ENCODE measurements at regions not wholly inside any gene's neighbourhood (a gene's known extent, or its start where the extent isn't known, plus 50 kb on each side); places are given as distances from the start of the nearest gene placed in this dataset.
"Not testable (repeated sequence)": the region's sequence is repeated elsewhere in the genome, so short reads cannot be mapped to it uniquely, and the experiment has no call there.

GRCh38 chr3:145177828-145178227 is 983.2 kb downstream of the PLOD2 start:
- no peak for DNase-seq (ENCODE audit: low spot score)

GRCh38 chr3:145182196-145182911 is 978.6 kb downstream of the PLOD2 start:
- DNase-seq (ENCODE audit: low spot score), result no peak

- DNase-seq (ENCODE audit: low spot score), result no peak
These were observed 977.7 kb downstream of the PLOD2 start for GRCh38 chr3:145183261-145183660.

GRCh38 chr3:145188079-145188770 is 972.8 kb downstream of the PLOD2 start:
- DNase-seq (ENCODE audit: low spot score), result no peak

- no peak for DNase-seq (ENCODE audit: low spot score)
These were observed 970.8 kb downstream of the PLOD2 start for GRCh38 chr3:145190138-145190537.

- DNase-seq (ENCODE audit: low spot score), result no peak
These were observed 970.2 kb downstream of the PLOD2 start for GRCh38 chr3:145190761-145191160.

- no peak for DNase-seq (ENCODE audit: low spot score)
These were observed 969.4 kb downstream of the PLOD2 start for GRCh38 chr3:145191543-145191942.

- no peak for DNase-seq (ENCODE audit: low spot score)
These were observed 963.7 kb downstream of the PLOD2 start for GRCh38 chr3:145197051-145197820.

GRCh38 chr3:145197821-145198220 is 963.2 kb downstream of the PLOD2 start:
- no peak for DNase-seq (ENCODE audit: low spot score)

- no peak for DNase-seq (ENCODE audit: low spot score)
These were observed 951.4 kb downstream of the PLOD2 start for GRCh38 chr3:145209561-145209960.

- no peak for DNase-seq (ENCODE audit: low spot score)
These were observed 941.4 kb downstream of the PLOD2 start for GRCh38 chr3:145219355-145220235.

- no peak for DNase-seq (ENCODE audit: low spot score)
These were observed 936.1 kb downstream of the PLOD2 start for GRCh38 chr3:145224886-145225285.

GRCh38 chr3:145243875-145244274 is 917.1 kb downstream of the PLOD2 start:
- DNase-seq (ENCODE audit: low spot score), result no peak

GRCh38 chr3:145244327-145244726 is 916.7 kb downstream of the PLOD2 start:
- no peak for DNase-seq (ENCODE audit: low spot score)

- no peak for DNase-seq (ENCODE audit: low spot score)
These were observed 914.7 kb downstream of the PLOD2 start for GRCh38 chr3:145246291-145246690.

GRCh38 chr3:145248928-145249327 is 912.1 kb downstream of the PLOD2 start:
- DNase-seq (ENCODE audit: low spot score), result no peak

- no peak for DNase-seq (ENCODE audit: low spot score)
These were observed 909.7 kb downstream of the PLOD2 start for GRCh38 chr3:145251311-145251710.

- DNase-seq (ENCODE audit: low spot score), result not testable (repeated sequence)
These were observed 903.0 kb downstream of the PLOD2 start for GRCh38 chr3:145257967-145258366.

GRCh38 chr3:145259166-145259880 is 901.7 kb downstream of the PLOD2 start:
- DNase-seq (ENCODE audit: low spot score), result no peak

- DNase-seq (ENCODE audit: low spot score), result not testable (repeated sequence)
These were observed 897.5 kb downstream of the PLOD2 start for GRCh38 chr3:145263458-145263857.

- no peak for DNase-seq (ENCODE audit: low spot score)
These were observed 894.6 kb downstream of the PLOD2 start for GRCh38 chr3:145266368-145266767.
